NCI-H460 (cell line): ENCODE measurements at regions not wholly inside any gene's neighbourhood (a gene's known extent, or its start where the extent isn't known, plus 50 kb on each side); places are given as distances from the start of the nearest gene placed in this dataset.
"Not testable (repeated sequence)": the region's sequence is repeated elsewhere in the genome, so short reads cannot be mapped to it uniquely, and the experiment has no call there.

Experiments
- DNase-seq: peaks from one replicate; pipeline ENCODE4 v3.0.0-alpha.2; 2016; ENCODE audit warnings: low read depth; ENCODE audit errors: extremely low read depth

DNA sequence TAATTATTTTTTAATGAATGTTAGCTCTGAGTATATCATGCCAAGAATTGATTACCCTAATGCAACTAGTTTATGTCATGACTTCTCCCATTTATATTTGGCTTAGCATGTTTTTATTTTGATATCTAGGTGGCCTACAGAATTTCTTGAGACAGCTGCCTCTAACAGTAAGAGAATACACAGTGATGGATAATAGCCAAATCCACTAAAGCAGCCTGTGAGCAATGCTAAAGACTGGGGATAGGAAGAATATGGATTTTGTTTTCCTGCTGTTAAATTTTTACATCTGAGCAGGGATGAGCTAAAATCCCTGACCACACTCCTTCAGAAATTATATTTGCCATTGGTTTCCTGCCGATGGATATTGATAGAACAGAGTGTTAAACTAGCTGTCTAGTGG, 149.3 kb upstream of the TGFBR2 start:
- no peak for DNase-seq

DNA sequence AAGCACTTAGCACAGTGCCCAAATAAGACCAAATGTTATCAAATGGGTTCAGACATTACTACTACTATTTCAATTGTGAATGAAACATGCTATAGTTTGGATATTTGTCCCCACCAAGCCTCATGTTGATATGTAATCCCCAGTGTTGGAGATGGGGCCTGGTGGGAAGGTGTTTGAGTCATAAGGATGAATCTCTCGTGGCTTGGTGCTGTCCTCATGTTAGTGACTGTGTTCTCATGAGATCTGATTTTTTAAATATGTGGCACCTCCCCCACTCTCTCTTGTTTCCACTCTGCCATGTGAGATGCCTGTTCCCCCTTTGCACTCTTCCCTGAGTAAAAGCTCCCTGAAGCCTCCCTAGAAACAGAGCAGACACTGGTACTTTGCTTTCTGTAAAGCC, 148.7 kb upstream of the TGFBR2 start:
- DNase-seq, result no peak

DNA sequence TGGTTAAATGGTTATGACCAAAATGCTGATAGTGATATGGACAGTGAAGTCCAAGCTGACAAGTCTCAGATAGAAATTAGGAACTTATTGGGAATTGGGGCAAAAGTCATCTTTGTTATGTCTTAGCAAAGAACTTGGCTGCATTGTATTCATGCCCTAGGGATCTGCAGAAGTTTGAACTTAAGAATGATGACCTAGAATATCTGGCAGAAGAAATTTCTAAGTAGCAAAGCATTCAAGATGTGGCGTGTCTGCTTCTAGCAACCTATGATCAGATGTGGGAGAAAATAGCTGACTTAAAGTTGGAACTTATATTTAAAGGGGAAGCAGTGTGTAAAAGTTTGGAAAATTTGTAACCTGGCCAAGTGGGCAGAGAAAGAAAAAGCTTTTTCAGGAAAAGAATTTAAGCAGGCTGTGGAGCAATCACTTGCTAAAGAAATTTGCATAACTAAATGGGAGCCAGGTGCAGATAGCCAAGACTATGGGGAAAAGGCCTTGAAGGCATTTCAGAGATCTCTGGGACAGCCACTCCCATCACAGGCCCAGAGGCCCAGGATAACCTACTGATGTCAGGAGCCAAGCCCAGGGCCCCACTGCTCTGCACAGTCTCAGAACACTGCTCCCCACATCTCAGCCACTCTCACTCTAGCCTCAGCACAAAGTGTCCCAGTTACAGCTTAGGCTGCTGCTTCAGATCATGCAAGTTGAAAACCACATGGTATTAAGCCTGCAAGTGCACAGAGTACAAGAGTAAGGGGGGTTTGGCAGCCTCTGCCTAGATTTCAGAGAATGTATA, 147.8 kb upstream of the TGFBR2 start:
- DNase-seq, result no peak

DNA sequence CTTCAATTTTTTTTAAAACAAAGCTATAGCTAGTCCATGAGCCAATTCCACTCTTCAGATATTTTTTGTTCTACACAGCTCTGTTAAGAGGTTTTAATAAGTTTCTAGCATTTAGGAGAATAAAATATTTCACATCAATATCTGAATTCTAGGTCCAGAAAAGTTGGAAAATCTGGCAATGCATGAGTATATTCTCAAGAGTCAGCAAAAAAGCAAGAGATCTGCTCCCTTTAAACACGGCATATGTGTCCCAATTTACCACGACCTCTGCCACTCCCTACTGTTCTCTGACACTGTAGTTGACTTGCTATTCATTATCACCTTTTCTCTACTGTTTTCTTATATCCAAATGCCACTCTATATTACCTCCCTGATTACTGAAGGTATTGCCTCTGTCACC, 145.1 kb upstream of the TGFBR2 start:
- no peak for DNase-seq

DNA sequence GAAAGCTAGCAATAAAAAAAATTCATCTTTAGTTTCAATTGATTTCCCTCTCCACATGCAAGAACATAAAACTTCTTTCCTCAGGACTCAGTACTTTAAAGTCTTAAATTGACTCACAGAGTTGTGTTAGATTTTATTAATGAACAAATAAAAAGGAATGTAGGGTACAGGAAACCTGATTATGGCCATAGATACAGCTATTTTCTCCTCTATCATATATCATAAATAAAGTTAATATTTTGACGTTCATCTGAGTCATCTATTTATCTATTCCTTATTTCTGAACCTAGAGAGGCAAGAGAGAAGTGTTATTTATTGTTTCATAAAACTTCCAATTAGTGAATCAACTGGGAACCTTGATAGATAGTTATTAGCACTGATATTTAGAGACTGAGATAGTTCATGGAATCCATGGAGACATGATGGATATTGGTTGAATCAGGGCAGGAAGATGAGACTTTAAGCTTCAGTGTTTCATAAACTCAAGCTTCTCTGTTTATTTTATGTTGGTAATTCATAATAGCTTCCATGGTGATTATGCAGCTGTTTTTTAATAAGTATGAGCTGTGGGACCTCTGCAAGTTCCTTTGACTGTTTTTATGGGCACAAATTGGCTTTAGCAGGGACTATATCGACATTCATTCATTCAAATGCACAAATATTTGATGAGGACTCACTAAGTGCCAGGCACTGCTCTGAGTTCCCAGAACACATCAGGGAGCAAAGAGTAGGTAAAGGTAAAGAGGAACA, 143.5 kb upstream of the TGFBR2 start:
- no peak for DNase-seq

DNA sequence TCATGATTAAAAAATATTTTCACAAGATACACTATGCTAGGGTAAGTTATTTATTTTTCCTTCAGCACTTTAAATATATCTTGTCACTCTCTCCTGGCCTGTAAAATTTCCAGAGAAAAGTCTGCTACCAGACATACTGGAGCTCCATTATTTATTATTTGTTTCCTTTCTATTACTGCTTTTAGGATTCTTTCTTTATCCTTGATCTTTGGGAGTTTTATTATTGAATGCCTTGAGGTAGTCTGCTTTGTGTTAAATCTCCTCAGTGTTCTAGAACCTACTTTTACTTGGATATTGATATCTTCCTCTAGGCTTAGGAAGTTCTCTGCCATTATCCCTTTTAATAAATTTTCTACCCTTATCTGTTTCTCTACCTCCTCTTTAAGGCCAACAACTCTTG, 142.0 kb upstream of the TGFBR2 start:
- DNase-seq, result no peak

DNA sequence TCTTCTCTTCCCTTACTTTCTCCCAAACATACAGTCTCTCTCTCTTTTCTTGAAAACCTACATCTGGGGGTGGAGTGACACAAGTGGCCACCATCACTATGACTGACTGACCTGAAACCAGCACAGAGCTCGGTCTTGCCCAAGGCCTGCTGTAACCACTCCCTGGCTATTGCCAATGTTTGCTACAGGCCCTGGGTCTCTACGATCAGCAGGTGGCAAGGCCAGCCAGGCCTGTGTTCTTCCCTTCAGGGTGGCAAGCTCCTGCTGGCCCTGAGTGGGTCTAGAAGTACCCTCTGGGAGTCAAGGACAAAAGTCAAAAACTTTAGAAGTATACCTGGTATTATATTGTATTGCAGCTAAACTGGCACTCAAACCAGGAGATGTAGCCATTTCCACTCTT, 140.9 kb upstream of the TGFBR2 start:
- DNase-seq, result no peak

DNA sequence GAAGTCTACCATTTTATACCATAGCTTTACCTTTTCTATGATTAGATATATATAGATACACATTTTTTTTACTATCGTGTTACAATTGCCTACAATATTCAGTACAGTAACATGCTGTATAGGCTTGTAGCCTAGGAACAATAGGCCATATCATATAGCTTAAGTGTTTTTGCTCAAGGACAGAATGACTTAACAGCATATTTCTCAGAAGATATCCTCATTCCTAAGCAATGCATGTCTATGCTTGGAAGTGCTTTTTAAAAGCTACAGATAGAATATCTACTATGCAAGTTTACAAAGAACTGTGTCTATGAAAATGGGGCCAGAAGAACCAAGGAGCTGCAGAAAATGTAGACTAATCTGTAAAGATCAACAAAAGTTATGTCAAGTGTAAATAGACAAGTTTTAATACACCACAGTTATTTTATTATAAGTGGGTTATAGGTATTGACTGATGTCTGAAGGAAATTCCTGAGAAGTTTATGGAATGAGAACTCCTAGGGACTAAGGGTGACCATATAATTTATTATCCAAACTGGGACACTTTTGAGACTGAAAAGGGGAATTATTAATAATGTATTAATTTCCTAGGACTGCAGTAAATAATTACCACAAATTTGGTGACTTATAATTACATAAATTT, 138.7 kb upstream of the TGFBR2 start:
- DNase-seq, result no peak

DNA sequence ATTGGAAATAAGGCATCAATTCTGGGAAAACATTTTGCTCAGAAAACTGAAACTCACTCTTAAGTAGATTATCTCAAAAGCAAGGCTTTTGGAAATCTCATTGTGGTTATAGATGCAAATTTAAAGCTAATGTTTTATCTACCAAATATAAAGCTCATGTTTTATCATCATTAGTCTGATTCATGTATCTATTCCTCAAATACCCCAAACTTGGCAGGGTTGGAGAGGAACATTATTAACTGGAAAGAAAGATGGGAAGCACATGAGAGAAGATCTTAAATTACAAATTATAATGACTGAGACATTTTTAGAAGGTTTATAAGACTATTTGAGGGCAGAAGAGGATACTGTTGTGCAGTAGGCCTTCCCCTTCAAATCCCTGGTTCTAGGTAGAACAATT, 137.3 kb upstream of the TGFBR2 start:
- DNase-seq, result no peak

DNA sequence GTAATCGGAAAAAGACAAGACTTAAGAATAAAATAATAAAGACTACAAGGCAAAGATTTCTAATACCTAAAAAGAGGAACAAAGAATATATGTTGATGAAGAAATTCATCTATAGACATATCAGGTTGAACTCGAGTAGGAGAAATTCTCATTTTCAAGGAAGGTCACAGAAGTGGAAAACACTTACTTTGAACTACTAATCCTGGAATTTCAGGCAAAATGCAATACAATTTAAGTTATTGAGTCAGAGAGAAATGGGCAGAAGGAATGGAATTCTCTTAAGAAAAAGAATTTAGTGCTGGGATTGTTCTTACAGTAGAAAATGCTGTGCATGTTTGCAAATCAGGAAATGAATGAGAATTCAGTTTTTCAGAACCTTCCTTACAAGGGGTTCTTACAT, 135.9 kb upstream of the TGFBR2 start:
- no peak for DNase-seq

DNA sequence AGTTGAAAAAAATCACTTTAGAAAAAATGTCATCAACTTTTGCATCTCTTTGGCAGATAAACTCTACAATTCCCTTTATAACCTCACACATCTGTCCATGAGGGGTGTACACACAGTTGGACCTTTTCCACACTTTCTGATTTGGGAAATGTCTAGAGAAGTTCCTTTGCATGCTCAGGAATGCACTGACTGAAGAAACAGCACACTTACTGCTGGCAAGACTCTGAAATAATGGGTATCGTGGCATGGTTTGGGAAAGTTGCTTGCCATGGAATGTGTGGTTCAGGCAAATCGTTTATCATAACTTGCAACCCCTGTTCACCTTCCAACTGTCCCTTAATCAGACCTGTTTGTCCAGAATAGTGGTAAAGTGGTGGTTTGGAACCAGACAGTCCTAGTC, 135.3 kb upstream of the TGFBR2 start:
- DNase-seq, result no peak

DNA sequence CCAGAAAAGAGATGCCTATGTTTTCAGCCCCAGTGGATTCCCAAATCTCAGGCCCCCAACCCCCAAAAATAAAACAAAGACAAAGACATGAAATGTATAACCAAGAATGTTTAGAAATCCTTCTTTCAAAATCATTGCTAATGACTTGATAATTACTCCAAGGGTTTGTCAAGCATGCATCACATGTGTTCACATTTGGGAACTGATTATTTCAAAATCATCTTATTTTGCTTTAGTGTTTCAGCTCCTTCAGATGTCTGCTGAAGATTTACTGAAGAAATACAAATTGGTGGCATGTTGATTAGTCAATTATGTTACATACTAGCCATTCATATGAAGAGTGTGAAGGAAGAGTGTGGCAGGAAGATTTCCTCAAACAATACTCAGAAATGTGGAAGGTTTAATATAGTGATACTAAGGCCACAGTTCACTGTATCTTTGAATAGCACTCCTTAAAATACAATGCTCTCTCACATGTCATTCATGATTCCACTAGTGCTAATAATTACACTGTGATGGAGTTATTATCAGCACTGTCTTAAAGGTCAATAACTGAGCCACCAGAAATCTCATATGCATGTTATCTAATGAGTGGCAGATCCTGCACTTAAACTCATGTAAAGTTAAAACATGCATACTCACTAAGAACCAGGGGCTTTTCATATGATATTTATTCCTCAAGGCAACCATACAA, 134.5 kb upstream of the TGFBR2 start:
- no peak for DNase-seq

DNA sequence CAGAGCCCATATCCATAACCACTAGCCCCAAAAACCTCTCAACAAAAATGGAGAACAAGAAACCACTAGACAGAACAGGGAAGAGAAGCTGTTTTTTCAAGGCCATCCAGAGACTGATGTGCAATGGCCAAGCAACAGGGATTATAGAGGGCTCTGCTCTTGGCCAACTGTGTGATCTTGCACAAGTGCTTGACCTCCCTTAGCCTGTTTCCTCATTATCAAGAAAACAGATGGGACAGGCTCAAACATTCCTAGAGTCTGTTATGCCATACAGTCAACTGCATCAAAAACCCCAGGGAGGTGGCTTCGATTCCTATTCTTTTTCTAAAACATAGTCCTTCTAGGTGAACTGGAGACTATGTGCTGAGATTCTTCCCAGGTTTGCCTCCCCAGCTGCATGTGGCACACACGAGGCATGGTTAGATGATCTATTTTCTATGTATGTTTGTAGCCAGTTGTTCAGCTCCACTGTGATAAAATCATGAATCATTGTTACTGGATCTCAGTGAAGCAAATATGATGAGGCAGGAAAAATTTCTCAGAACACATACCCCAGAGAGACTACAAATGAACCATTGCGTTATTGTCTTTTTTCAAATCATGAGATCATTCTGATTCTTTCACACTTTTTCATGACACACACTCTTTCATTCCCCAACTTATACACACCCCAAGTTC, 132.9 kb upstream of the TGFBR2 start:
- no peak for DNase-seq

DNA sequence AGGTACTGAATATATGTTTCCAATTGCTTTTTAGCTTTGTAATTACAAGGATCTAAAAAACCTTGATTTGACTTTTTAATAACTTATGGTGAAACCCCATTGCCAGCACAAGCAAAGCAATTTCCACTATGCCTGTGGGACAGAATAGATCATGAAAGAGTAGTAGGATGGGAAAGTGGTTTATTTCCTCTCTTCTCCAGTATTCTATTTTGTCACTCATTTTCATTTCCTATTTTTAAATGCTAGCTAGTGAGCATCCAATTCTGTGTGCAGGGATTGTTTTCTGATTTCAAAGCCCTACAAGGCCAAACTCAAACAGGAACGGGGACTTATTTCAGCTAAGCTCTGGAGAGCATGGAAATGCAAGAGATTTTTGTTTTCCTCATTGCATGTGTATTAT, 132.0 kb upstream of the TGFBR2 start:
- no peak for DNase-seq

DNA sequence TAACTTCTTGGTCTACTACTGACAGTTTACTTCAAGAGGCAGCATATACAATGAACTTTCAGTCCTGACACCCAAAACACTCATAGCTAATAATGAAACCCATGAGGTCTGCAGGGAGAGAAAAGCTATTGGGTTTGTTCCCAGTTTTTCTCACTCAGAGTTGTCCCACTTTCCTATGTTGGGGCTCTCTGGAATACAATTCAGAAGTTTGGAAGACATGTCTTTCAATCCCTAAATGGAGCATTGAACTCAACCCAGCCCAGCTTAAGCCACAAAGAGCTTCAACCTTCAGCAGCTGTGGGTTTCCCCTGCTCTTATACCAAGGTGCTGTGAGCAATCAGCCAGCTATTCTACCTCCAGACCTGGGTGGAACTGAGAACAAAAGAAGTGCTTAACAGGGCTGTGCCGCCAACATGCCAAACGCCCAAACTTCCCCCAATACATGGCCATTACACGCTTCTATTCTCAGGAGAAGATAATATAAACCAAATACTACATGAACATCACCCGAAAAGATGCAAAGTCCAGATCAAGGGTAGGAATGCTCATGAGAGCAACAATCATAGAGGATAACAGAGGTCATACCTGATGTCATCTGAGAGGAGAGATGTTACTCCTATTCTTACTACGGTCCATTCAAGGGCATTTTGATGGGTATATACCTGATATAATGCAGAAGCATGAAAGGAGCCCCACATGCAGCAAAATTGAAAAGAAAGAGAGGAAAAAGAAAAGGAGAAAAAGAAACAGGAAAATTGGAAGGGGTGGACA, 131.2 kb upstream of the TGFBR2 start:
- DNase-seq, result no peak

DNA sequence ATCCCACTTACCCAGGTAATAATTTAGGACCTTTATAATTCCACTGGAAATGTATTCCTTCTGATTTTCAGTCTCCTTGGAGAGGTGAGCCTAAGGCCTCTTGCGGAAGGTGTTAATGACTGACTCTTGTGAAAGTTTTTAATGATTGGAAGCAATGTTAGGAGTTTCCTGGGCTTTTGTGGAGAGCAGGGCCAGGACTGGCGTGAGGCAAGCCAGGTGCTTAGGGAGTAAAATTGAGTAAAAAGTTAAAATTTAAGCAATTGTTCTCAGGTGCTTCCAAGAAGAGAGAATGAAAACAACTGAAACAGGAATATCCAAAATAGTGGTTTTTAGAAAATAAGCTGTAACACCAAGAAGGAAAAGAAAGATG, 130.6 kb upstream of the TGFBR2 start:
- DNase-seq, result no peak

DNA sequence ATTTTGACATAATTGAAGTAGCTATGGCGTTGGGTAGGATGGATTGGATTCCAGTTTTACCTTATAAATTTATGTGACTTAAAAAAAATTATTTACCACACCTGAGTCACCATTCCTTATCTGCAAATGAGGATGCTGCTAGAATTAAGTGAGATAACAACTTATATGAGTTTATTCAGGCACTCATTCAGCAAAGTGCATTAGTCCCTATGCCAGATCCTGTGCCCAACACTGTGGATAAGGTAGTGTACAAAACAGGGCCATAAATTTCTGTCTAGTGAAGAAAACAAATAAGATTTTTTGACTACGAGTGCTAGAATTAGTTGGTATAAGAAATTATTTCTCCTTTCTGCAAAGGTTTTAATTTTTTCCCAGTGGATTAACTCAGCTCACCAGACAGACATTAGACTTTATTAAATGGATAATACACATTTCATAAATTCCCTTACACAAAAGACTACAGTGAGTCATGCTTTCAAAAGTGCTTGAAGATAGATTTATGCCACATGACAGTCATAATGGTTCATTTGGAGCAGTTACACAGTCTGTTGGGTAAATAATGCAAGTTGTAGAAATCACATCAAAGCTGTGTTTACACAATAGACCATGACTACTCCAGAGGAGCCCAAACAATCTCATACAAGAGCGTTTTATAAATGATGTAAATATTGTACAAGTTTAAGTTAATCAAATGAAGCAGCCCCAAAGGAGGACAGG, 129.9 kb upstream of the TGFBR2 start:
- peak; percentile 2 for DNase-seq

DNA sequence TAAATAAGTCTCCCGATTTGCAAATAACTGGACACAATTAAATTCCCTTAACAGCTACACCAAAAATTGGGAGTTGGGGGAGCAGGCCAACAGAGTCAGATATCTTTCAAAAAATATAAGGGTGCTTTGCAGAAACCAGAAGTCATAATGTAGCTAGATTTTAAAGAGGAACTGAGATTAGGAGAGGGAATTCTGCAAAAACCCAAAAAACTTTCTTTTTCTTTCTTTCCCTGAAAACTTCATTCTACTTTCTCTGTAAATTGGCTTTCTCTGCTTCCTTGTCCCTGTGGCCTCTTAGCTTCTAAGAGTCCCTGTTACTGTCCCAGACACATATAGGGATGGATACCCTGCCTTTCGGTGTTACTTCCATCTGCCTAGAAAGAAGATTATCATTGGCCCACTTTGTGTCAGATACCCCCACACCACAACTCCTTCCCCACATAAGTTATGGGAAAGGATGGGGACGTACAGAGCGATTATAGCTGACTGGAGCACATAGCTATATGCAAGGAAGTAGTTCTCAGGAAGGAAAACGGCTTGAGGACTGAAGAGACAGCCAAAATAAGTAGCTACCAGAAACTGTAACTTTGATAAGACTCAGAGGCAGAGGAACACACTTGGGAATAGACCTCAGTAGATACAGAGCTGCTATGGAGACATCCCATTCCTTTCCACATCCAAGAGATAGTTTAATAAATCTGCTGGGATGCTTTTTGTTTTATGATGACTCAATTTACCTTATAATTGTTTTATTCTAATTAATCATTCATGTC, 129.1 kb upstream of the TGFBR2 start:
- DNase-seq, result no peak

DNA sequence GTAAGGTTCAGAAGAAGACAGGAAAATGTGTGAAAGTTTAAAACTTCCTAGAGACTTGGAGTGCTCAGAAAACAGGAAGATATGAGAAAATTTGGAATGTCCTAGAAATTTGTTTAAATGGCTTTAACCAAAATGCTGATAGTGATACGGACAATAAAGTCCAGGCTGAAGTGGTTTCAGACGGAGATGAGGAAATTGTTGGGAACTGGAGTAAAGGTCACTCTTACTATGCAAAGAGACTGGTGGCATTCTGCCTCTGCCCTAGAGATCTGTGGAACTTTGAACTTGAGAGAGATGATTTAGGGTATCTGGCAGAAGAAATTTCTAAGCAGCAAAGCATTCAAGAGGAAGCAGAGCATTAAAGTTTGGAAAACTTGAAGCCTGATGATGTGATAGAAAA, 126.7 kb upstream of the TGFBR2 start:
- not testable (repeated sequence) for DNase-seq
